GM23338 (cell line): ENCODE measurements at regions not wholly inside any gene's neighbourhood (a gene's known extent, or its start where the extent isn't known, plus 50 kb on each side); places are given as distances from the start of the nearest gene placed in this dataset.

Experiments
- ATAC-seq: fragments of 200-7000 bp; cut with Tn5 transposase; 3 replicates; pipeline ENCODE4 v1.9.1; 2020
- DNase-seq: peaks from one replicate; pipeline ENCODE4 v3.0.0-alpha.2; 2015; ENCODE audit warnings: low spot score
- H2AFZ ChIP-seq: fragments of 200-600 bp; sonication (generic); 2 replicates; pipeline ENCODE4 v1.8.0; 2016; ENCODE audit warnings: antibody characterized with exemption, mild to moderate bottlenecking, moderate library complexity
- H3F3A ChIP-seq: fragments of 200-600 bp; sonication (generic); replicated peaks from 2 replicates; pipeline ENCODE4 v1.8.0; 2017; ENCODE audit warnings: antibody characterized with exemption, mixed run types, low read depth
- H3K27ac ChIP-seq: fragments of 200-600 bp; sonication (generic); 2 replicates; pipeline ENCODE4 v1.6.1; 2016; ENCODE audit warnings: low read depth
- H3K27me3 ChIP-seq: fragments of 200-600 bp; sonication (generic); 2 replicates; pipeline ENCODE4 v1.8.0; 2016; ENCODE audit warnings: mild to moderate bottlenecking, mixed run types, moderate library complexity; ENCODE audit not compliant: insufficient read depth
- H3K36me3 ChIP-seq: fragments of 200-600 bp; sonication (generic); 2 replicates; pipeline ENCODE4 v1.8.0; 2016; ENCODE audit warnings: mild to moderate bottlenecking; ENCODE audit not compliant: insufficient read depth
- H3K4me1 ChIP-seq: fragments of 200-600 bp; sonication (generic); 2 replicates; pipeline ENCODE4 v1.8.0; 2016; ENCODE audit warnings: mild to moderate bottlenecking, moderate library complexity; ENCODE audit not compliant: insufficient read depth
- H3K4me2 ChIP-seq: fragments of 200-600 bp; sonication (generic); 2 replicates; pipeline ENCODE4 v1.7.1; 2017; ENCODE audit warnings: mixed run types
- H3K4me3 ChIP-seq: fragments of 200-600 bp; sonication (generic); 2 replicates; pipeline ENCODE4 v1.6.1; 2016; ENCODE audit warnings: mixed run types
- H3K79me2 ChIP-seq: fragments of 200-600 bp; sonication (generic); replicated peaks from 2 replicates; pipeline ENCODE4 v1.8.0; 2017; ENCODE audit warnings: mild to moderate bottlenecking; ENCODE audit not compliant: insufficient read depth
- H3K9me2 ChIP-seq: fragments of 200-600 bp; sonication (generic); 2 replicates; pipeline ENCODE4 v1.8.0; 2017; ENCODE audit not compliant: insufficient read depth
- H4K20me1 ChIP-seq: fragments of 200-600 bp; sonication (generic); replicated peaks from 2 replicates; pipeline ENCODE4 v1.8.0; 2017; ENCODE audit warnings: mild to moderate bottlenecking; ENCODE audit not compliant: insufficient read depth
- H3K27ac Mint-ChIP-seq: 2 replicates; pipeline ENCODE4 v1.8.0; 2020; ENCODE audit warnings: inconsistent platforms, mild to moderate bottlenecking, moderate library complexity, mixed read lengths
- H3K27me3 Mint-ChIP-seq: 3 replicates; pipeline ENCODE4 v1.8.0; 2022; ENCODE audit warnings: low read depth, mild to moderate bottlenecking, moderate library complexity, mixed read lengths, inconsistent platforms; ENCODE audit not compliant: insufficient read depth, poor library complexity
- H3K36me3 Mint-ChIP-seq: 3 replicates; pipeline ENCODE4 v1.8.0; 2021; ENCODE audit warnings: low read depth, mild to moderate bottlenecking, inconsistent platforms, moderate library complexity, mixed read lengths
- H3K4me1 Mint-ChIP-seq: 3 replicates; pipeline ENCODE4 v1.8.0; 2020; ENCODE audit warnings: mild to moderate bottlenecking, inconsistent platforms, mixed read lengths
- H3K4me3 Mint-ChIP-seq: 3 replicates; pipeline ENCODE4 v1.8.0; 2021; ENCODE audit warnings: moderate library complexity, mild to moderate bottlenecking, inconsistent platforms, mixed read lengths
- H3K9me3 Mint-ChIP-seq: 3 replicates; pipeline ENCODE4 v1.8.0; 2020; ENCODE audit warnings: moderate library complexity, mild to moderate bottlenecking, inconsistent platforms, mixed read lengths
- ETS1 ChIP-seq: IDR thresholded peaks from 2 replicates; pipeline ENCODE4 v1.6.1; 2016; ENCODE audit warnings: antibody characterized with exemption
- JUNB ChIP-seq: IDR thresholded peaks from one replicate; pipeline ENCODE4 v1.6.1; 2016; ENCODE audit warnings: antibody characterized with exemption; ENCODE audit not compliant: unreplicated experiment
- NANOG ChIP-seq: IDR thresholded peaks from 2 replicates; pipeline ENCODE4 v1.6.1; 2016; ENCODE audit warnings: antibody characterized with exemption, borderline replicate concordance
- POLR2AphosphoS5 ChIP-seq: IDR thresholded peaks from 2 replicates; pipeline ENCODE4 v1.6.1; 2016; ENCODE audit warnings: antibody characterized with exemption, low read depth
- STAT1 ChIP-seq: IDR thresholded peaks from one replicate; pipeline ENCODE4 v1.6.1; 2016; ENCODE audit warnings: antibody characterized with exemption; ENCODE audit not compliant: unreplicated experiment
- ZNF114 ChIP-seq: fragments of 250-450 bp; sonication (Bioruptor Pico); IDR thresholded peaks from 2 replicates; pipeline ENCODE4 v1.5.0; 2020; ENCODE audit warnings: mild to moderate bottlenecking, moderate library complexity
- ZNF462 ChIP-seq: fragments of 250-450 bp; sonication (Bioruptor Pico); IDR thresholded peaks from 2 replicates; pipeline ENCODE4 v1.5.0; 2020; ENCODE audit warnings: mild to moderate bottlenecking, moderate library complexity

GRCh38 chr9:99347568-99347967, 125.5 kb downstream of the SEC61B start:
- Histone ChIP-seq H3K9me2 (0 out of 2 replicates have a peak, but pooled peaks cover 5% of the 10 kb centered on the region), H3K36me3 (no peaks in the 10 kb centered on the region; the same call in 1 of the 2 replicates), H3K4me1 (no peaks in the 10 kb centered on the region), H3K27ac (no peak overlapping the region), H2AFZ (no peak overlapping the region), H3K27me3 (no peaks in the 10 kb centered on the region), H3K4me3 (no peak overlapping the region), H3F3A (no peaks in the 10 kb centered on the region), H4K20me1 (no peaks in the 10 kb centered on the region), H3K79me2 (no peaks in the 10 kb centered on the region), H3K4me2 (no peak overlapping the region)
- Mint-ChIP-seq H3K4me1 (no peaks in the 10 kb centered on the region), H3K4me3 (no peak overlapping the region), H3K9me3 (no peaks in the 10 kb centered on the region), H3K36me3 (no peaks in the 10 kb centered on the region), H3K27ac (no peak overlapping the region), H3K27me3 (no peaks in the 10 kb centered on the region)
- no peak for ATAC-seq
- no peak for TF ChIP-seq NANOG
- no peak for DNase-seq

- H2AFZ ChIP-seq, result no peak overlapping the region
- no peaks in the 10 kb centered on the region; the same call in 1 of the 2 replicates for H3K36me3 ChIP-seq
- H3K4me2 ChIP-seq, result no peak overlapping the region
- no peak overlapping the region for H3K27ac ChIP-seq
- TF ChIP-seq ETS1 (no peak), ZNF114 (no peak), POLR2AphosphoS5 (no peak), STAT1 (no peak), ZNF462 (CRISPR knock-in tag) (no peak), JUNB (no peak)
- Mint-ChIP-seq H3K36me3 (no peaks in the 10 kb centered on the region), H3K27me3 (no peaks in the 10 kb centered on the region), H3K4me3 (no peak overlapping the region), H3K4me1 (no peaks in the 10 kb centered on the region), H3K27ac (no peak overlapping the region), H3K9me3 (no peaks in the 10 kb centered on the region)
- H4K20me1 ChIP-seq, result no peaks in the 10 kb centered on the region
- no peak overlapping the region for H3K4me3 ChIP-seq
- no peak for DNase-seq
- H3K9me2 ChIP-seq, result 0 out of 2 replicates have a peak, but pooled peaks cover 6% of the 10 kb centered on the region
- no peak for ATAC-seq
- H3K4me1 ChIP-seq, result no peaks in the 10 kb centered on the region
- no peaks in the 10 kb centered on the region for H3F3A ChIP-seq
- H3K79me2 ChIP-seq, result no peaks in the 10 kb centered on the region
- H3K27me3 ChIP-seq, result no peaks in the 10 kb centered on the region
Measured at GRCh38 chr9:99348289-99348688, 126.2 kb downstream of the SEC61B start.
